ENCODE measurements at regions not wholly inside any gene's neighbourhood (a gene's known extent, or its start where the extent isn't known, plus 50 kb on each side); places are given as distances from the start of the nearest gene placed in this dataset.

GRCh38 chr3:3446251-3446650 is 266.8 kb upstream of the CRBN start:
- TF ChIP-seq POLR2A (IDR thresholded peaks at IDR 0.05) (no peak), CTCF (IDR thresholded peaks at IDR 0.05) (no peak)

All from Peyer's patch (tissue), 4 donors.